H9 (cell line): ENCODE measurements at regions not wholly inside any gene's neighbourhood (a gene's known extent, or its start where the extent isn't known, plus 50 kb on each side); places are given as distances from the start of the nearest gene placed in this dataset.
A peak's percentile ranks its signal among the peaks of the same experiment; 100 is the strongest.

ENCODE experiments used
- DNase-seq: peaks from one replicate; pipeline ENCODE4 v3.0.0-alpha.2; 2017
- H2AFZ ChIP-seq: one replicate; pipeline ENCODE4 v1.6.1; 2013; ENCODE audit warnings: mild to moderate bottlenecking, low read length, control low read depth, moderate library complexity
- H2AK5ac ChIP-seq: 2 replicates; pipeline ENCODE4 v1.6.1; 2013; ENCODE audit warnings: low read length, control low read depth, mixed read lengths; ENCODE audit not compliant: insufficient read length
- H2BK120ac ChIP-seq: one replicate; pipeline ENCODE4 v1.6.1; 2013; ENCODE audit warnings: low read depth, mild to moderate bottlenecking, low read length, control low read depth, inconsistent platforms; ENCODE audit not compliant: poor library complexity, severe bottlenecking
- H2BK12ac ChIP-seq: 2 replicates; pipeline ENCODE4 v1.6.1; 2013; ENCODE audit warnings: low read length, control low read depth, mixed read lengths, low read depth; ENCODE audit not compliant: insufficient read length
- H2BK15ac ChIP-seq: 2 replicates; pipeline ENCODE4 v1.6.1; 2013; ENCODE audit warnings: low read depth, low read length, control low read depth
- H2BK20ac ChIP-seq: one replicate; pipeline ENCODE4 v1.6.1; 2013; ENCODE audit warnings: low read depth, mild to moderate bottlenecking, low read length, control low read depth, inconsistent platforms; ENCODE audit not compliant: poor library complexity, severe bottlenecking
- H2BK5ac ChIP-seq: 2 replicates; pipeline ENCODE4 v1.6.1; 2013; ENCODE audit warnings: low read length, control low read depth, mixed read lengths; ENCODE audit not compliant: insufficient read length
- H3K14ac ChIP-seq: 2 replicates; pipeline ENCODE4 v1.6.1; 2013; ENCODE audit warnings: low read length, control low read depth; ENCODE audit not compliant: insufficient read depth
- H3K18ac ChIP-seq: 2 replicates; pipeline ENCODE4 v1.6.1; 2013; ENCODE audit warnings: low read depth, mild to moderate bottlenecking, mixed read lengths, low read length, control low read depth; ENCODE audit not compliant: insufficient read length
- H3K23ac ChIP-seq: 2 replicates; pipeline ENCODE4 v1.6.1; 2013; ENCODE audit warnings: low read length, control low read depth, mixed read lengths, low read depth; ENCODE audit not compliant: insufficient read length
- H3K23me2 ChIP-seq: 2 replicates; pipeline ENCODE4 v1.6.1; 2013; ENCODE audit warnings: low read depth, mild to moderate bottlenecking, mixed read lengths, low read length, control low read depth; ENCODE audit not compliant: insufficient read length, poor library complexity, severe bottlenecking
- H3K27ac ChIP-seq: 2 replicates; pipeline ENCODE4 v1.5.1; 2013; ENCODE audit warnings: low read length, control low read depth, mixed read lengths, low read depth; ENCODE audit not compliant: insufficient read length
- H3K27me3 ChIP-seq: 2 replicates; pipeline ENCODE4 v1.6.1; 2013; ENCODE audit warnings: low read length, control low read depth, inconsistent platforms; ENCODE audit not compliant: insufficient read depth
- H3K4ac ChIP-seq: 2 replicates; pipeline ENCODE4 v1.6.1; 2013; ENCODE audit warnings: low read depth, mild to moderate bottlenecking, control low read depth, inconsistent platforms, low read length, moderate library complexity
- H3K4me1 ChIP-seq: 2 replicates; pipeline ENCODE4 v1.6.1; 2013; ENCODE audit warnings: low read length, control low read depth, inconsistent platforms; ENCODE audit not compliant: insufficient read depth
- H3K4me2 ChIP-seq: 2 replicates; pipeline ENCODE4 v1.6.1; 2013; ENCODE audit warnings: low read length, control low read depth, mixed read lengths; ENCODE audit not compliant: insufficient read length, insufficient read depth
- H3K56ac ChIP-seq: 2 replicates; pipeline ENCODE4 v1.6.1; 2013; ENCODE audit warnings: low read depth, mild to moderate bottlenecking, mixed read lengths, low read length, control low read depth; ENCODE audit not compliant: insufficient read length
- H3K79me1 ChIP-seq: 2 replicates; pipeline ENCODE4 v1.6.1; 2013; ENCODE audit warnings: low read depth, mild to moderate bottlenecking, moderate library complexity, low read length, control low read depth, inconsistent platforms; ENCODE audit not compliant: insufficient read depth, poor library complexity, severe bottlenecking
- H3K79me2 ChIP-seq: 2 replicates; pipeline ENCODE4 v1.6.1; 2013; ENCODE audit warnings: low read length, control low read depth, inconsistent platforms; ENCODE audit not compliant: insufficient read depth
- H3K9ac ChIP-seq: 2 replicates; pipeline ENCODE4 v1.6.1; 2013; ENCODE audit warnings: low read length, control low read depth, mixed read lengths; ENCODE audit not compliant: insufficient read length; ENCODE audit errors: extremely low read depth
- H3K9me3 ChIP-seq: one replicate; pipeline ENCODE4 v1.6.1; 2013; ENCODE audit warnings: low read depth, low read length, inconsistent platforms; ENCODE audit not compliant: control insufficient read depth
- H3T11ph ChIP-seq: one replicate; pipeline ENCODE4 v1.6.1; 2013; ENCODE audit warnings: mild to moderate bottlenecking, low read length, control low read depth, inconsistent platforms
- H4K20me1 ChIP-seq: one replicate; pipeline ENCODE4 v1.6.1; 2013; ENCODE audit not compliant: control insufficient read depth, insufficient read length, insufficient read depth
- H4K5ac ChIP-seq: 2 replicates; pipeline ENCODE4 v1.6.1; 2013; ENCODE audit warnings: low read depth, mild to moderate bottlenecking, mixed read lengths, low read length, control low read depth; ENCODE audit not compliant: insufficient read length
- H4K8ac ChIP-seq: replicated peaks from 2 replicates; pipeline ENCODE4 v1.6.1; 2013; ENCODE audit warnings: low read length, control low read depth, mixed read lengths, low read depth; ENCODE audit not compliant: insufficient read length
- H4K91ac ChIP-seq: 2 replicates; pipeline ENCODE4 v1.6.1; 2013; ENCODE audit warnings: low read depth, mild to moderate bottlenecking, moderate library complexity, mixed read lengths, low read length, control low read depth; ENCODE audit not compliant: insufficient read length
- H3K27ac Mint-ChIP-seq, 3 experiments: 2 replicates in 2 of 3; 3 replicates in 1 of 3; pipeline ENCODE4 v1.8.0; 2020 to 2021; ENCODE audit warnings: mixed read lengths in 3 of 3, mild to moderate bottlenecking in 1 of 3, moderate library complexity in 1 of 3
- H3K27me3 Mint-ChIP-seq: 2 replicates; pipeline ENCODE4 v1.8.0; 2021; ENCODE audit warnings: low read depth, mild to moderate bottlenecking, moderate library complexity, mixed read lengths
- H3K36me3 Mint-ChIP-seq, 3 experiments: 2 replicates in 2 of 3; 3 replicates in 1 of 3; pipeline ENCODE4 v1.8.0; 2020 to 2021; ENCODE audit warnings: low read depth in 3 of 3, mixed read lengths in 3 of 3; ENCODE audit not compliant: insufficient read depth in 1 of 3
- H3K4me1 Mint-ChIP-seq, 2 experiments: 2 replicates each; pipeline ENCODE4 v1.8.0; 2020; ENCODE audit warnings: mixed read lengths in 2 of 2
- H3K4me3 Mint-ChIP-seq, 2 experiments: 2 replicates in 1 of 2; 3 replicates in 1 of 2; pipeline ENCODE4 v1.8.0; 2020 to 2021; ENCODE audit warnings: mild to moderate bottlenecking in 2 of 2, mixed read lengths in 2 of 2, moderate library complexity in 1 of 2
- H3K9me3 Mint-ChIP-seq, 2 experiments: 2 replicates in 1 of 2; 3 replicates in 1 of 2; pipeline ENCODE4 v1.8.0; 2020; ENCODE audit warnings: mild to moderate bottlenecking in 2 of 2, mixed read lengths in 2 of 2, moderate library complexity in 1 of 2
- WGBS: extraction: QIAGEN DNeasy Blood & Tissue Kit; methylation state at CpG from one replicate; pipeline ENCODE4 v1.1.7; 2013; ENCODE audit warnings: missing lambda C conversion rate, low lambda C conversion rate, mixed read lengths; ENCODE audit not compliant: insufficient read length; ENCODE audit errors: extremely low coverage; 5-methylcytosine and 5-hydroxymethylcytosine counted together
- TF ChIP-seq, protein P1 (sequence below): fragments of 200-600 bp; sonication (generic); conservative IDR thresholded peaks from 3 replicates; pipeline ENCODE4 v1.8.0; 2021; ENCODE audit warnings: antibody characterized with exemption, mild to moderate bottlenecking

- H2BK12ac ChIP-seq, result no peak overlapping the region
Observed at GRCh38 chr2:70385966-70386595, 84.2 kb upstream of the FAM136A start.

More at GRCh38 chr2:70385966-70386595, 84.2 kb upstream of the FAM136A start:
- H3K36me3 Mint-ChIP-seq, result peaks cover 0 to 2% (median 0%) of the 10 kb centered on the region in 3 experiments; a peak in 1 of 7 replicates
- Histone ChIP-seq H3K79me2 (no peaks in the 10 kb centered on the region), H3K27ac (no peak overlapping the region), H2BK20ac (no peak overlapping the region), H4K20me1 (no peaks in the 10 kb centered on the region), H3T11ph (no peak overlapping the region), H4K8ac (no peak overlapping the region), H3K9ac (no peak overlapping the region), H3K23ac (no peak overlapping the region), H4K5ac (no peak overlapping the region), H3K14ac (no peak overlapping the region), H3K56ac (no peak overlapping the region), H3K27me3 (no peaks in the 10 kb centered on the region), H2AFZ (no peak overlapping the region), H3K9me3 (no peaks in the 10 kb centered on the region), H3K79me1 (no peaks in the 10 kb centered on the region), H3K4ac (no peak overlapping the region), H2BK120ac (no peak overlapping the region), H3K18ac (no peak overlapping the region), H4K91ac (no peak overlapping the region), H3K4me1 (no peaks in the 10 kb centered on the region), H3K23me2 (no peaks in the 10 kb centered on the region), H2BK15ac (no peak overlapping the region), H2AK5ac (no peak overlapping the region), H2BK5ac (no peak overlapping the region), H3K4me2 (no peak overlapping the region)
- H3K9me3 Mint-ChIP-seq, result peaks cover 0 to 3% of the 10 kb centered on the region in 2 experiments; a peak in 3 of 5 replicates
- TF ChIP-seq, protein P1, sequence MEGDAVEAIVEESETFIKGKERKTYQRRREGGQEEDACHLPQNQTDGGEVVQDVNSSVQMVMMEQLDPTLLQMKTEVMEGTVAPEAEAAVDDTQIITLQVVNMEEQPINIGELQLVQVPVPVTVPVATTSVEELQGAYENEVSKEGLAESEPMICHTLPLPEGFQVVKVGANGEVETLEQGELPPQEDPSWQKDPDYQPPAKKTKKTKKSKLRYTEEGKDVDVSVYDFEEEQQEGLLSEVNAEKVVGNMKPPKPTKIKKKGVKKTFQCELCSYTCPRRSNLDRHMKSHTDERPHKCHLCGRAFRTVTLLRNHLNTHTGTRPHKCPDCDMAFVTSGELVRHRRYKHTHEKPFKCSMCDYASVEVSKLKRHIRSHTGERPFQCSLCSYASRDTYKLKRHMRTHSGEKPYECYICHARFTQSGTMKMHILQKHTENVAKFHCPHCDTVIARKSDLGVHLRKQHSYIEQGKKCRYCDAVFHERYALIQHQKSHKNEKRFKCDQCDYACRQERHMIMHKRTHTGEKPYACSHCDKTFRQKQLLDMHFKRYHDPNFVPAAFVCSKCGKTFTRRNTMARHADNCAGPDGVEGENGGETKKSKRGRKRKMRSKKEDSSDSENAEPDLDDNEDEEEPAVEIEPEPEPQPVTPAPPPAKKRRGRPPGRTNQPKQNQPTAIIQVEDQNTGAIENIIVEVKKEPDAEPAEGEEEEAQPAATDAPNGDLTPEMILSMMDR, result peak; percentile 58
- WGBS, result no CpG with 5 or more reads among the region's 11 CpGs
- H3K27ac Mint-ChIP-seq, result no peak overlapping the region
- DNase-seq, result peak; percentile 71
- 0 out of 4 replicates have a peak, but pooled peaks cover 0 to 3% of the 10 kb centered on the region in 2 experiments for H3K4me1 Mint-ChIP-seq
- H3K4me3 Mint-ChIP-seq, result no peak overlapping the region
- peaks cover 2% of the 10 kb centered on the region for H3K27me3 Mint-ChIP-seq
